Stimulated activated CD8-positive, alpha-beta memory T cell treated with anti-CD3 and anti-CD28 coated beads, Interleukin-4, amount 100 ng/mL, for 48 hours (primary cell): ENCODE measurements at regions not wholly inside any gene's neighbourhood (a gene's known extent, or its start where the extent isn't known, plus 50 kb on each side); places are given as distances from the start of the nearest gene placed in this dataset.
"Not testable (repeated sequence)": the region's sequence is repeated elsewhere in the genome, so short reads cannot be mapped to it uniquely, and the experiment has no call there.

Experiments used
- DNase-seq: peaks from one replicate; pipeline ENCODE4 v3.0.0-alpha.2; 2020

DNA sequence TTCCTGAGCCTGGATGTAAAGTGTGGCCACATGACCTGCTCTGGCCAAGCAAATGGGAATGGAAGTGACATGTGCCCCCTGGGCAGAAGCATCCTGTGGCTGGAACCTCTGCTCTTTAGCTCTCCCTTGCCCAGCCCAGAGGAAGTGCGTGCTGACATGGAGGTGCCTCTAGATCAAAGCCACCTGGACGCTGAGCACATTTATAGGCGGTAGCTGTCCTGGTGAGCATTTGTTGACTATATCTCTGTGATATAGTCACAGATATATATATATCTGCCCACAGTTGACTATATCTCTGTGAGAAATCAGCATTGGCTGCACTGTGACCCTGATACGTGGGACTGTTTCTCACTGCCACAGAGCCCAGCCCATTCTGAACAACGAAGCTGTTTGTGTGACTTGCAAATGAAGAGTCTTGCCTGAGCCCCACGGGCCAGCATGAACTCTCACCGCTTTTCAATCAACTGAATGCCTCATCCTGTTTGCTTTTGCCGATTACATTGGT, 118.8 kb downstream of the C16orf95 start:
- DNase-seq, result no peak

GRCh38 chr16:87198881-87199280, 118.3 kb downstream of the C16orf95 start:
- no peak for DNase-seq

DNA sequence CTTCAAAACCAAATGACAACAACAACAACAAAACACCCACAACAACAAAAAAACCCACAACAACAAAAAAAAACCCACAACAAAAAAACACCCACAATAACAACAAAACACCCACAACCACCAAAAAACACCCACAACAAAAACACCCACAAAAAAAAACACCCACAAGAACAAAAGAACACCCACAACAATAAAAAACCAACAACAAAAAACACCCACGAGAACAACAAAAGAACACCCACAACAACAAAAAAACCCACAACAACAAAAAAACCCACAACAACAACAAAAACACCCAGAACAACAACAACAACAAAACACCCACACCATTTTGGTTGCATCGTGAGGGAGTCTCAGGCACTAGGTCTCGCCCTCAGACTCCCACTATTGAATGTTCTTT, 117.8 kb downstream of the C16orf95 start:
- no peak for DNase-seq

DNA sequence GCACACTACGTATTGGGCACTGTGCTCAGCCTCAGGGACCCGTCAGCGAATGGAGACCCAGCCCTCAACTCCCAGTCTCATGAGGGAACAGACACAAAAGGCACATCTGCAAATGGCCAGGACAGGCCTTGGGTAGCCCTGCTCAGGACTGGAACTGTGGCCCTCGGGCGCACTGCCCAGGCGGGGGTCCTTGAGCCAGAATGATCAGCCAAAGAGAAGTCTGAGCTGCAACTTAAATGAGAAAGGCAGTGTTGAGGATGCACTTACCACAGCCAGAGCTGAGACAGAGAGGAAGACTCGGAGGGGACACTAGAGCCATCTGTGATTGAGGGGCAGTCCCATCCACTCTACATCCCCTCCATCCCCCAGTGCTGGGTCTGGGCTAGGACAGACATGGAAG, 117.3 kb downstream of the C16orf95 start:
- no peak for DNase-seq

DNA sequence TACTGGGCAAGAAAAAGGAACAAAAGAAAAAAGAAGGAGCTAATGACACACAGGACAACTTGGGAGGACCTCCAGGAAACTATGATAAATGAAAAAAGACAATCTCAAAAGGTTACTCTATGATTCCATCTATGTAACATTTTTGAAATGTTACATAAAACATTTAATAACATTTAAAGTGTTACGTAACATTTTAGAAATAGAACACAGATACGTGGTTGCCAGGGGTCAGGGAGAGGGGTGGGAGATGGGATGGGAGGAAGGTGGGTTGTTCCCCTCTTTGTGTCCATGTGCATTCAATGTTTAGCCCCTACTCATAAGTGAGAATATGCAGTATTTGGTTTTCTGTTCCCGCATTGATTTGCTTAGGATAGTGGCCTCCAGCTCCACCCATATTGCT, 116.6 kb downstream of the C16orf95 start:
- no peak for DNase-seq

DNA sequence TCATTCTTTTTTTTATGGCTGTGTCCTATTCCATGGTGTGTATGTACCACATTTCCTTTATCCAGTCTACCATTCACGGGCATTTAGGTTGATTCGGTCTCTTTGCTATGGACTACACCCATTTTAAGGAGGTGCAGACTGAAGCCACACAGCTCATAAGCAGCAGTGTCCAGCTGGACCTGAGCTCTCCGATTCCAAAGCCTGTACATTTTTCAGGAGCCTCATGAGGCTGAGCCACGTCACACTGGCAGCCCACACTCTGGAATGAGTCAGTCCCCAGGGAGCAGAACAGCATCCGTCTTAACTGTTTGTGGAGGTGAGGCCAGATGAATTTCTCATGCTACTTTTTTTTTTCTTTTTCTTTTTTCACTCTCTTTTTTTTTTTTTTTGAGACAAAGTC, 116.1 kb downstream of the C16orf95 start:
- no peak for DNase-seq

- no peak for DNase-seq
These were observed 115.4 kb downstream of the C16orf95 start for GRCh38 chr16:87201790-87202189.

GRCh38 chr16:87202346-87202745, 114.8 kb downstream of the C16orf95 start:
- no peak for DNase-seq

DNA sequence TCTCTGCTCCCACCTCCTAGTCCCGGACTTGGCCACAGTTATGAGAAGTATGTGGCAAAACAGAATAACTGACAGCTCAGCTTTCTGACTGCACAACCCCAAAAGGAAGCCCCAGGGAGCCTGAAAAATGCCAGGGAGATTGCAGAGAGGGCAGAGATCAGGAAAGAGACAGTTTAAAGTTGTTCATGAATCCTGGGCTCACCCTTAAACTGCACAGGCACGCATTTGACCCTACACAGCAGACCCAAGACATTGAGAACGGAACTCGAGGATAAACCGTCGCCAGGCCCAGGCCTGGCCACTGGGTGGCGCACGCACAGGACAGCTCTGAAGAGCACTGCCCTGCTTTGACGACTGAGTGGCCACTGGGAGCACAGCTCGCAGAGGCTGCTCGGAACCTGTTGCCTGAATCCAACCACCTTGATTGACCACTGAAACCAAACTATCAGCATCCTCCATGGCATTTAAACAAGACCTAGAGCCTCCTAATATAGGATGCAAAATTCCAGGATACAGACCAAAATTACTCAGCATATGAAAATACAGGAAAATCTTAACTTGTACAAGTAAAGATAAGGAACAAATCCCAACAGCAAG, 114.0 kb downstream of the C16orf95 start:
- DNase-seq, result peak; percentile 79

DNA sequence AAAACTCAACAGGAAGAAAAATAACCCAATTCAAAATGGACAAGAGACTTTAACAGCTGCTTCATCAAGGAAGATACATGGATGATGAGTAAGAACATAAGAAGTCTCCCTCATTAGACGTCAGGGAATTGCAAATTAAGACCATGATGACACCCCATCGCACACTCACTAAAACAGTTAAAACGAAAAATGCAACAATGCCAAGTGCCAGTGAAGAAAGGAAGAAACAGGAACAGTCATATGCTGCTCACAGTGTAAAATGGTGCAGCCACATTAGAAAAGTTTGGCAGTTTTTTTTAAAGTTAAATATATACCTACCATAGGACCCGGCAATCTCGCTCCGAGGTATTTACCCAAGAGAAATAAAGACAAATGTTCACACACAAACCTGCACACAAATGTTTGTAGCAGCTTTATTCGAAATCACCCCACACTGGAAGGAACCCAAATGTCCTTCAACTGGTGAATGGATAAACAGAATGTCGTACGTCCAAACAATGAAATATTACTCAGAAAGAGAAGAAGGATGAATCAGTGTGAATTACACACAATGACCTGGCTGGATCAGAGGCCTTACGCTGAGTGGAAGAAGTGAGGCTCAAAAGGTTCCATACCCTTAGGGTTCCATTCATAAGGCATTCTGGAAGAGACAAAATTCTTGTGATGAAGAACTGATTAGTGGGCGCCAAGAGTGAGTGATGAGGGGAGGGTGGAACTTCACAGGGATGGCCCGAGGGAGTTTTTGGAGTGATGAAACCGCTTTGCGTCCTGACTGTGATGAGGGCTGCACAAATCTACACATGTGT, 110.3 kb downstream of the C16orf95 start:
- DNase-seq, result no peak

- no peak for DNase-seq
These were observed 109.7 kb downstream of the C16orf95 start for GRCh38 chr16:87207509-87207908.

- no peak for DNase-seq
These were observed 109.2 kb downstream of the C16orf95 start for GRCh38 chr16:87207965-87208364.

- DNase-seq, result not testable (repeated sequence)
These were observed 108.2 kb downstream of the C16orf95 start for GRCh38 chr16:87208968-87209367.

DNA sequence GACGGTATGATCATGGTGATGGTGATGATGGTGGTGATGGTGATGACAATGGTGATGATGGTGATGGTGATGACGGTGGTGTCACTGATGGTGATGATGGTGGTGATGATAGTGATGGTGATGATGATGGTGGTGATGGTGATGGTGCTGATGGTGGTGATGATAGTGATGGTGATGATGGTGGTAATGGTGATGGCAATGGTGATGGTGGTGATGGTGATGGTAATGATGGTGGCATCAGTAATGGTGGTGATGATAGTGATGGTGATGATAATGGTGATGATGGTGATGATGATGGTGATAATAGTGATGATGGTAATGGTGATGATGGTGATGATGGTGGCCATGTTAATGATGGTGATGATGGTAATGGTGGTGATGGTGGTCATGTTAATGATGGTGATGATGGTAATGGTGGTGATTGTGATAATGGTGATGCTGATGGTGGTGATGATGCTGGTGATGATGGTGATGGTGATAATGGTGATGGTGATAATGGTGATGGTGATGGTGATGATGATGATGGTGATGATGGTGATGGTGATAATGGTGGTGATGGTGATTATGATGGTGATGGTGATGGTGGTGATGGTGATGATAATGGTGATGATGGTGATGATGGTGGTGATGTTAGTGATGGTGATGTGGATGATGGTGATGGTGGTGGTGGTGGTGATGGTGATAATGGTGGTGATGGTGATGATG, 107.2 kb downstream of the C16orf95 start:
- DNase-seq, result no peak

- no peak for DNase-seq
These were observed 106.3 kb downstream of the C16orf95 start for GRCh38 chr16:87210894-87211293.

- DNase-seq, result no peak
These were observed 105.2 kb downstream of the C16orf95 start for GRCh38 chr16:87212026-87212425.

DNA sequence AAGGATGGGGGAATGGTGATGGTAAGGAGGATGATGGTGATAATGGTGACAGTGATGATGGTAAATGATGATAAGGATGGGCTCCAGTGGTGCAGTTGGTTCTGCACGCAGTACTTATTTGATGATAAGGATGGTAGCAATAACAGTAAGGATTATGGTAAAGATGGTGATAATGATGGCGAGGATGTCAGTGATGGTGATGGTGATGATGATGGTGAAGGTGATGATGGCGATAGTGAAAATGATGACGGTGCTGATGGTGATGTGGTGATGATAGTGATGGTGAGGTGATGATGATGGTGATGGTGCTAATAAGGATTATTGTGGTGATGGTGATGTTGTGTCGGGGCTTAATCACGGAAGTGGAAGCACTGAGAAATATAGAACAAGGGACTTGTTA, 103.7 kb downstream of the C16orf95 start:
- DNase-seq, result no peak

DNA sequence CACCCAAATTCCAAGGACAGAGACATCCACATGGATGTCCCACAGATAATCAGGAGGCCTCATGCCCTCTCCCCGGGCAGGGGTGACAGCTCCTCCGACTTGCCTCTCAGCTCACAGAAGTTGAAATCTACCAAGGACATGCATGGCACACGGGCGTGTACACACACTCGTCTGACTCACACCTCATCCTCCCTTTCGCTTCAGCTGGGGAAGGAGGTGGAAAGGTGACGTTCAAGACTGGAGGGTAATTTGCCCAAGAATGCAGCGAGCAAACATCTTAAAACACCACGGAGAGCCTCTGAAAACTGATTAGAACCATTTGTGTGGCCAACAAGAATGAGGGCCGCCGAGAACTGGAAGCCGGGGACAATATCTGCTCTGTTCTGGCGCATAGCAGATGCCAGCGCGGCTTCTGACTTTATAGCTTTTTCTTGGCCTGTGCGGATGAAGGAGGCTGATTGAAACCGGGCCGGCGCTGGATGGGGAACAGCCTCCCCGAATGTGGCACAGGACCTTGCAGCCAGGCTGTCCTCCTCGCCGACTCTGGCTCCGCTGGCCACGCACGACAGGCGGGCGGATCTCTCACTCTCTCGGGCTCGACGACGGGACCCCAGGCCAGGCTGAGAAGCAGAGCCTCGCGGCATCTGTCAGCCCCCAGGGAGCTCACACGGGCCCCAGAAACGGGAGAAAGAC, 100.9 kb downstream of the C16orf95 start:
- DNase-seq, result no peak

GRCh38 chr16:87216841-87217275, 100.3 kb downstream of the C16orf95 start:
- no peak for DNase-seq

- not testable (repeated sequence) for DNase-seq
These were observed 99.4 kb downstream of the C16orf95 start for GRCh38 chr16:87217802-87218201.

- no peak for DNase-seq
These were observed 98.7 kb downstream of the C16orf95 start for GRCh38 chr16:87218281-87219055.

DNA sequence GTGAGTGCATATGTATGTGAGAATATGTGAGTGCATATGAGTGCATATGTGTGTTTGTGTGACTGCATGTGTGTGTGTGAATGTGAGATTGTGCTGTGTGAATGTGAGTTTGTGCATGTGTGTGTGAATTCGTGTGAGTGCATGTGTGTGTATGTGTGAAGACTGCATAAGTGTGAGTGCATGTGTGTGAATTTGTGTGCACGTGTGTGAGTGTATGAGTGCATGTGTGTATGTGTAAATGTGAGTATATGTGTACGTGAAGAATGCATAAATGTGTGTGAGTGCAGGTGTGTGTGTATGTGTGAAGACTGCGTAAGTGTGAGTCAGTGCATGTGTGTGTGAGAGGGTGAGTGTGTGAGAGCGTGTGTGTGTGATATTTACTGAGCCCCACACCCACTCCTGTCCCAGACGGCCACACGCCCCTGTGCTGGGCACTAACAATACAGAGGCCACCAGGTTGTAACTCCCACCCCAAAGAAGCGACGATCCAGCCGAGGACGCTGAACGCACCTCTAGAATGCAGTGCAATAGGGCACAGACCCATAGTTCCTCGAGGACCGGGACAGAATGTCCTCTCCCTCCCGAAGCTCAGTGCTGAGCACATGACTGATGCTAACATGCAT, 97.8 kb downstream of the C16orf95 start:
- no peak for DNase-seq
